HCT116 (cell line): ENCODE measurements at regions not wholly inside any gene's neighbourhood (a gene's known extent, or its start where the extent isn't known, plus 50 kb on each side); places are given as distances from the start of the nearest gene placed in this dataset.

Experiments used
- ATAC-seq: fragments of 200-7000 bp; cut with Tn5 transposase; 2 replicates; pipeline ENCODE4 v1.9.1; 2020; ENCODE audit warnings: mild to moderate bottlenecking, moderate library complexity
- BruUV-seq: library from RNA; stranded (reverse); fragments of 400-500 nt; replicated peaks from 2 replicates; lab custom pipeline; 2021; lab: Mats Ljungman, UMichigan
- CTCF ChIA-PET: fragments of 300-600 bp; sonication (Branson Sonifier 250); formaldehyde crosslinking; loops from one replicate; lab custom pipeline; 2021; ENCODE audit warnings: antibody characterized with exemption; lab: Charles Lee
- POLR2A ChIA-PET: fragments of 300-600, 350-600 bp; sonication (Branson Sonifier 250); formaldehyde crosslinking; loops from one replicate; lab custom pipeline; 2021; ENCODE audit warnings: antibody characterized with exemption; lab: Charles Lee
- RAD21 ChIA-PET, 2 experiments: fragments of 300-600 bp; sonication (Branson Sonifier 250); formaldehyde crosslinking; loops; one replicate each; lab custom pipeline; 2023; ENCODE audit warnings: low total read pairs in 2 of 2; ENCODE audit not compliant: uncharacterized antibody in 2 of 2, unreplicated experiment in 2 of 2, low non-redundant PET in 1 of 2; lab: Charles Lee
- DNase-seq: peaks from one replicate; pipeline ENCODE4 v3.0.0-alpha.2; 2010; ENCODE audit warnings: low read depth, low spot score
- H2AFZ ChIP-seq: fragments of 200-600 bp; shearing (Covaris generic), sonication (generic); 2 replicates; pipeline ENCODE4 v1.6.1; 2017; ENCODE audit warnings: low read depth, mixed run types, mixed read lengths, antibody characterized with exemption, low read length; ENCODE audit not compliant: poor library complexity, severe bottlenecking
- H3K27ac ChIP-seq: 2 replicates; pipeline ENCODE4 v1.5.1; 2012; ENCODE audit warnings: low read depth, low read length
- H3K27me3 ChIP-seq: fragments of 200-600 bp; sonication (generic); 2 replicates; pipeline ENCODE4 v1.6.1; 2016; ENCODE audit warnings: mixed run types, low read length, mixed read lengths; ENCODE audit not compliant: insufficient read depth
- H3K36me3 ChIP-seq, 2 experiments: fragments of 200-500 bp in 1 of 2; fragments of 200-600 bp in 1 of 2; sonication (Bioruptor generic) in 1 of 2; sonication (generic) in 1 of 2; 2 replicates each; pipeline versions ENCODE4 v1.5.1 to v1.6.1; 2014 to 2016; ENCODE audit warnings: low read length in 2 of 2, inconsistent platforms in 1 of 2, mixed read lengths in 1 of 2, mixed run types in 1 of 2; ENCODE audit not compliant: insufficient read depth in 2 of 2, control insufficient read depth in 1 of 2
- H3K4me1 ChIP-seq, 2 experiments: fragments of 200-600 bp in 1 of 2; sonication (generic) in 1 of 2; 2 replicates each; pipeline versions ENCODE4 v1.5.1 to v1.6.1; 2012 to 2017; ENCODE audit warnings: low read length in 2 of 2, inconsistent platforms in 1 of 2, mild to moderate bottlenecking in 1 of 2, mixed read lengths in 1 of 2, mixed run types in 1 of 2, moderate library complexity in 1 of 2; ENCODE audit not compliant: insufficient read depth in 2 of 2, control insufficient read depth in 1 of 2
- H3K4me2 ChIP-seq: fragments of 200-600 bp; sonication (generic); 2 replicates; pipeline ENCODE4 v1.6.1; 2017; ENCODE audit warnings: mixed run types, low read length, mixed read lengths
- H3K4me3 ChIP-seq, 2 experiments: fragments of 200-600 bp in 1 of 2; sonication (generic) in 1 of 2; replicated peaks in 1 of 2; 2 replicates each; pipeline ENCODE4 v1.5.1; 2011 to 2016; ENCODE audit warnings: low read length in 2 of 2, control low read depth in 1 of 2, low read depth in 1 of 2, mild to moderate bottlenecking in 1 of 2, mixed read lengths in 1 of 2, mixed run types in 1 of 2
- H3K79me2 ChIP-seq: fragments of 200-600 bp; sonication (generic); 2 replicates; pipeline ENCODE4 v1.6.1; 2017; ENCODE audit warnings: mild to moderate bottlenecking, mixed run types, low read length, moderate library complexity, mixed read lengths; ENCODE audit not compliant: insufficient read depth
- H3K9ac ChIP-seq: fragments of 200-600 bp; sonication (generic); 2 replicates; pipeline ENCODE4 v1.6.1; 2016; ENCODE audit warnings: low read length, mixed read lengths
- H3K9me2 ChIP-seq: fragments of 200-600 bp; sonication (generic), shearing (Covaris generic); 2 replicates; pipeline ENCODE4 v1.6.1; 2017; ENCODE audit warnings: mixed run types, mild to moderate bottlenecking, moderate library complexity; ENCODE audit not compliant: insufficient read depth
- H3K9me3 ChIP-seq, 2 experiments: fragments of 200-500 bp in 1 of 2; fragments of 200-600 bp in 1 of 2; sonication (Bioruptor generic) in 1 of 2; sonication (generic) in 1 of 2; 2 replicates each; pipeline ENCODE4 v1.6.1; 2014 to 2017; ENCODE audit warnings: low read length in 2 of 2, mixed read lengths in 2 of 2, inconsistent platforms in 1 of 2, low read depth in 1 of 2, mild to moderate bottlenecking in 1 of 2, mixed run types in 1 of 2, moderate library complexity in 1 of 2; ENCODE audit not compliant: control insufficient read depth in 1 of 2, insufficient read depth in 1 of 2
- H4K20me1 ChIP-seq: fragments of 200-600 bp; sonication (generic), shearing (Covaris generic); 2 replicates; pipeline ENCODE4 v1.6.1; 2017; ENCODE audit warnings: mixed run types, mild to moderate bottlenecking, moderate library complexity; ENCODE audit not compliant: insufficient read depth
- ATF3 ChIP-seq: IDR thresholded peaks from 2 replicates; pipeline ENCODE4 v1.6.1; 2012
- CBX3 ChIP-seq: IDR thresholded peaks from 2 replicates; pipeline ENCODE4 v1.6.1; 2012; ENCODE audit warnings: low read depth
- CTCF ChIP-seq, 3 experiments: fragments of 200-600 bp in 1 of 3; sonication (generic) in 1 of 3; IDR thresholded peaks in 2 of 3; conservative IDR thresholded peaks in 1 of 3; 2 replicates each; pipeline ENCODE4 v1.5.1; 2012 to 2017; ENCODE audit warnings: low read depth in 2 of 3, low read length in 2 of 3, antibody characterized with exemption in 1 of 3, borderline replicate concordance in 1 of 3, control low read depth in 1 of 3, mild to moderate bottlenecking in 1 of 3, mixed read lengths in 1 of 3, mixed run types in 1 of 3, moderate library complexity in 1 of 3; ENCODE audit not compliant: insufficient read depth in 1 of 3
- EZH2phosphoT487 ChIP-seq: fragments of 200-600 bp; IDR thresholded peaks from 2 replicates; pipeline ENCODE4 v1.6.1; 2018; ENCODE audit warnings: antibody characterized with exemption, borderline replicate concordance
- JUND ChIP-seq: IDR thresholded peaks from 2 replicates; pipeline ENCODE4 v1.6.1; 2012
- POLR2AphosphoS5 ChIP-seq: IDR thresholded peaks from 2 replicates; pipeline ENCODE4 v1.6.1; 2011; ENCODE audit warnings: mild to moderate bottlenecking, low read depth, low read length, moderate library complexity
- SIN3A ChIP-seq: IDR thresholded peaks from 2 replicates; pipeline ENCODE4 v1.6.1; 2012; ENCODE audit warnings: low read depth
- YY1 ChIP-seq: IDR thresholded peaks from 2 replicates; pipeline ENCODE4 v1.6.1; 2011; ENCODE audit warnings: low read length, low read depth, moderate library complexity, mild to moderate bottlenecking; ENCODE audit not compliant: insufficient replicate concordance; ENCODE audit errors: extremely low read depth
- ZBTB33 ChIP-seq: IDR thresholded peaks from 2 replicates; pipeline ENCODE4 v1.6.1; 2011; ENCODE audit warnings: mild to moderate bottlenecking, low read length, moderate library complexity; ENCODE audit not compliant: insufficient replicate concordance; ENCODE audit errors: extremely low read depth
- intact Hi-C: fragments of 100-400 bp; cut with micrococcal nuclease; formaldehyde crosslinking; loops from 2 replicates; pipeline ENCODE4 v1.10.0; 2022

- Histone ChIP-seq H2AFZ (no peak overlapping the region), H3K9ac (no peak overlapping the region), H3K27ac (no peak overlapping the region), H3K4me1 (no peaks in the 10 kb centered on the region), H3K36me3 (no peaks in the 10 kb centered on the region), H3K9me2 (no peaks in the 10 kb centered on the region), H3K4me2 (no peak overlapping the region), H3K27me3 (peaks cover 23% of the 10 kb centered on the region), H3K4me3 (no peak overlapping the region), H4K20me1 (no peaks in the 10 kb centered on the region), H3K9me3 (no peaks in the 10 kb centered on the region), H3K79me2 (no peaks in the 10 kb centered on the region)
- DNase-seq: no peak
- ChIA-PET CTCF (no interaction called here), POLR2A (no interaction called here), RAD21 (no interaction called here)
- TF ChIP-seq YY1 (no peak), EZH2phosphoT487 (no peak), JUND (no peak), ATF3 (no peak), CBX3 (no peak), CTCF (IDR thresholded peaks at IDR 0.05 in 2 of 3, conservative IDR thresholded peaks at IDR 0.05 in 1 of 3; ENCODE audit: borderline replicate concordance in 1 of 3, insufficient read depth in 1 of 3, low read depth in 2 of 3, low read length in 2 of 3) (no peak), POLR2AphosphoS5 (no peak), ZBTB33 (no peak), SIN3A (no peak)
- intact Hi-C loops: no loop called here
- ATAC-seq: no peak
- no TSS peak for BruUV-seq
Observed at GRCh38 chr7:131908714-131909113, 352.3 kb upstream of the PODXL start.
